Activated T-cell treated with anti-CD3 and anti-CD28 coated beads, Interleukin-2, amount 50 U/mL, for 72 hours (primary cell): ENCODE measurements at regions not wholly inside any gene's neighbourhood (a gene's known extent, or its start where the extent isn't known, plus 50 kb on each side); places are given as distances from the start of the nearest gene placed in this dataset.
"Not testable (repeated sequence)": the region's sequence is repeated elsewhere in the genome, so short reads cannot be mapped to it uniquely, and the experiment has no call there.

Experiments
- ATAC-seq, 2 donors: fragments of 150-1000 bp; cut with Tn5 transposase; replicated peaks in 1 of 2; 2 replicates each; pipeline ENCODE4 v1.10.0; 2021; ENCODE audit warnings: moderate library complexity in 2 of 2, mild to moderate bottlenecking in 1 of 2
- DNase-seq, 2 donors: peaks; one replicate each; pipeline ENCODE4 v3.0.0; 2021 to 2022; ENCODE audit warnings: mixed read lengths in 1 of 2
- H3K27ac Mint-ChIP-seq: one replicate; pipeline ENCODE4 v1.8.0; 2022; ENCODE audit warnings: mild to moderate bottlenecking, moderate library complexity, mixed read lengths
- H3K27me3 Mint-ChIP-seq: one replicate; pipeline ENCODE4 v1.8.0; 2022; ENCODE audit warnings: low read depth, mixed read lengths
- H3K36me3 Mint-ChIP-seq, 2 donors: one replicate each; pipeline ENCODE4 v1.8.0; 2022; ENCODE audit warnings: mixed read lengths in 2 of 2, mild to moderate bottlenecking in 1 of 2; ENCODE audit not compliant: insufficient read depth in 2 of 2
- H3K4me1 Mint-ChIP-seq: one replicate; pipeline ENCODE4 v1.8.0; 2022; ENCODE audit warnings: low read depth, mixed read lengths
- H3K4me3 Mint-ChIP-seq, 2 donors: one replicate each; pipeline ENCODE4 v1.8.0; 2022; ENCODE audit warnings: mild to moderate bottlenecking in 2 of 2, mixed read lengths in 2 of 2, moderate library complexity in 2 of 2
- H3K9me3 Mint-ChIP-seq, 2 donors: one replicate each; pipeline ENCODE4 v1.8.0; 2022; ENCODE audit warnings: mixed read lengths in 2 of 2

DNA sequence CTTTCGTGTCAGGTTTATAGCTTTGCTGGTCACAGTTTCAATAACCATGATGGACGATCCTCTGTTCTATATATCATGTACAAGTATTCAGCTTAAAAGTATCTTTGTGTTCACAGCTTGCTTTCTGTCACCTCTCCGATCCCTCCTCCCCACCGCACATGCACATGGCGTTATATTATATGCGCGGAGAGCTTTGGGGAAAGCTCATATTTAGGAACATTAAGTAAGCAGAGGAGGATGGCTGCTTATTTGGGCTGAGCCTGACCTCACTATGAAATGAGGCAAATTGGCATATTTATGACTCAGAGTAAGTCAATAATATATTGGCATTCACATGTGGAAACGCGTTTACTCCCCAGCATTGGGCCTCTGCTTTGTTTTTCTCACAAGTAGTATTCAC lies 360.5 kb downstream of the HLX start:
- no peak overlapping the region for H3K27ac Mint-ChIP-seq
- no peak overlapping the region for H3K4me3 Mint-ChIP-seq
- peaks cover 11% of the 10 kb centered on the region for H3K27me3 Mint-ChIP-seq
- ATAC-seq (no peak), DNase-seq (no peak)
- no peaks in the 10 kb centered on the region for H3K4me1 Mint-ChIP-seq
- H3K36me3 Mint-ChIP-seq, result no peaks in the 10 kb centered on the region
- H3K9me3 Mint-ChIP-seq, result peaks cover 0 to 3% of the 10 kb centered on the region in 2 donors

DNA sequence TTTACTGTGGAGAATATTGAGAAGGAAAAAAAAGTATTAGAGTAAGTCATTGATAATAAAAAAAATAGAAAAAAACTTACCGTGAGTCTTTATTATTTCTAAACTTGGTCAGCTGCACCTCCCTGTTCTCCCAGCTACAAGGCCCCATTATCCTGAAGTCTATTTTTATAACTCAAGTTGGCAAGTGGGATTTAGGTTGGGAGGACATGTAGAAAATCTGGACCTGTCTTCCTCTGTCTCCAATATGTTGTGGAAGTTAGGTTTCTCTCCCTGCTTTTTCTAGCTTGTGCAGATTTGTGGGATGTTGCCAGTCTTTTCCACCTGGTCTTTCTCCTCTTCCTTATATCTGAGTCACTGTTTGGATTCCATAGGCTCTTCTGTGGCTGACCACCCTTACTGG lies 361.4 kb downstream of the HLX start:
- DNase-seq (no peak), ATAC-seq (no peak)
- H3K9me3 Mint-ChIP-seq, result peaks cover 0 to 3% of the 10 kb centered on the region in 2 donors
- H3K27ac Mint-ChIP-seq, result no peak overlapping the region
- peaks cover 9% of the 10 kb centered on the region for H3K27me3 Mint-ChIP-seq
- no peaks in the 10 kb centered on the region for H3K36me3 Mint-ChIP-seq
- no peaks in the 10 kb centered on the region for H3K4me1 Mint-ChIP-seq
- no peak overlapping the region for H3K4me3 Mint-ChIP-seq

DNA sequence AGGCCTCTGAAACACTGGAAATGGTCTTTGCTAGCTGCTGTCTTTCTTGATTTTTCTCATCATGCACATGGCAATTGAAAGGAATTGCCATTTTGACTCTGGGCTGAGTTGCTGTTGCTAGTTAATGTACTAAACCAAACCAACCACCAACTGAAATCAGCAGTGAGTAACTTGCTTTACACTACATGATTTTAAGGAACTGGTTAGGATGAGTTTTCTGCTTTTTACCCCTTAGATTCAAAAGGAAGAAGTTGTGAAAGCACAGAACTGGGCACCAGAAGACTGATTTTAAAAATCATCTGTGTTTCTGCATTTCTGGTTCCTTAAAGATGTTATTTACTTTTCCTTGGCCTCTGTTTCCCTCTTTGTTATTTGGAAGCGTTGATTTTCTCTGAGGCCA lies 361.9 kb downstream of the HLX start:
- H3K4me3 Mint-ChIP-seq, result no peak overlapping the region
- no peak for DNase-seq
- H3K36me3 Mint-ChIP-seq, result no peaks in the 10 kb centered on the region
- peaks cover 0 to 3% of the 10 kb centered on the region in 2 donors for H3K9me3 Mint-ChIP-seq
- H3K4me1 Mint-ChIP-seq, result no peaks in the 10 kb centered on the region
- no peak overlapping the region for H3K27ac Mint-ChIP-seq
- no peak for ATAC-seq
- H3K27me3 Mint-ChIP-seq, result peaks cover 4% of the 10 kb centered on the region

DNA sequence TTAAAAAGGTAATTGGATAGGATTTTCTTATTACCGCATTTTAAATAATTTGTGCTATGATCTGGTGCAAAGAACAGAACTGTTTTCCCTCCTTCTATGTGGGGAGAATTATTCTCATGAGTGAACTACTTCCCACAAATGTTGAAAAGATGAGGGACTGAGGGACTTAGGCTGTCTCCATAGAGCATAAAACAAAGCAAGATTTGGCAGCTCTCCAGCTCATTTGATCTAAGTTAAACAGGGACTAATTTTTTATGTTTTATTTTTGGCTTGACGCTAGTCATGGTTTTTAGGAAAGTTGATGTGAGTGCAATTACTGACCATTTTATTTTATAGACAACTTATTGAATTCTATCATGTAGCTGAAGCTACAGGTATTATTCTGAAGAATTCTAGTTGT lies 362.3 kb downstream of the HLX start:
- no peak for ATAC-seq
- Mint-ChIP-seq H3K9me3 (peaks cover 0 to 3% of the 10 kb centered on the region in 2 donors), H3K4me1 (no peaks in the 10 kb centered on the region), H3K27ac (no peak overlapping the region), H3K27me3 (peaks cover 4% of the 10 kb centered on the region), H3K36me3 (no peaks in the 10 kb centered on the region), H3K4me3 (no peak overlapping the region)
- no peak for DNase-seq

DNA sequence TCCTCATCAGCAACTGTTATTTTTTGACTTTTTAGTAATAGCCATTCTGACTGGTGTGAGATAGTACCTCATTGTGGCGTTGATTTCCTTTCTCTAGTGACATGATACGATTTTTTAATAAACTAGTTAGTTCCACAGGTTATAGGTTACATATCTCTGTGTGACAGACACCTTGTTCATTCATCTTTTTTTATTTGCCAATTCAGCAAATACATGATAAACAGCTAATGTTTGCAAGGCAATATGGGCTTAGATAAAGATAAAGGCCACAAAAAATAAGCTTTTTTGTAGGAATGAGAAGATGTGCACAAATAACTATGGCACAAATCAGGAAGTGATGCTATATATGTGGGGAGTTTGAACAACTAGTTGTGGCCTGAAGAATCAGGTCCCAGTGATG lies 366.8 kb downstream of the HLX start:
- no peak for ATAC-seq
- H3K9me3 Mint-ChIP-seq, result no peaks in the 10 kb centered on the region
- no peak overlapping the region for H3K27ac Mint-ChIP-seq
- no peaks in the 10 kb centered on the region for H3K36me3 Mint-ChIP-seq
- no peak for DNase-seq
- H3K4me3 Mint-ChIP-seq, result no peak overlapping the region
- H3K4me1 Mint-ChIP-seq, result no peaks in the 10 kb centered on the region
- H3K27me3 Mint-ChIP-seq, result peaks cover under 1% of the 10 kb centered on the region

DNA sequence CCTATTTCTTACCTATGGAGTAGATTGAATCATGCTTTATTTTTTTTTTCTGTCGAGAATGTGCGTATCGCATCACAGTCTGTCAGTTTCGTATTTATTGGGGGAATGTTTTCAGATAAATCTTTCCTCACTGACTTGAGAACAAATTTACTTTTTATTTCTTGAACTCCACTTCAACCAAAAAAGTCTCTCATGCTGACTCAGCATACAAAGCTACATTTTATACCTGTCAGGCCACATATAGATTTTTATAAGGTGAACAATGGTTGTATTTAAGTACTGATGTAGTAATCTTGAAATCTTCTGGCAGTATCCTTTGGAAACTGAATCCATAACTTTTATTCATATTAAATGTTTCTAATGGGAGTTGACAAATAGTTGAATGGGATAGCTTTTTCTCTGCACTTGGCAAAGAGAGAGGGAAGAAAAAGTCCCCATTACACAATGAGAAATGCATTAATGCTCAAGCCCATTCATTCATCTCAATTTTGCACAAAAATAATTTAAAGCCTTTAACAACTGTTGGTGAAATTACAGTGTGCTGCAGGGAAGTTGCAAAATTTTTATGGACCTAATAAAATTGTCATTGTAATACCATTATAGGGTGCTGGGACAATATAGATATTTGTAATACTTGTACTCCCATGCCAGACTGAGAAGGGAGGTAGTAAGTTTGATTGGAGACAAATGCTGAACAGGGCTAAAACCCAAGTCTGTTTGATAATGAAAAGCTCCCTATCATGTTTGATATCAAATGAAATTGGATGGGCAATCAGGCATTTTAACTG lies 367.6 kb downstream of the HLX start:
- Mint-ChIP-seq H3K4me3 (no peak overlapping the region), H3K27me3 (no peaks in the 10 kb centered on the region)
- no peak for ATAC-seq

DNA sequence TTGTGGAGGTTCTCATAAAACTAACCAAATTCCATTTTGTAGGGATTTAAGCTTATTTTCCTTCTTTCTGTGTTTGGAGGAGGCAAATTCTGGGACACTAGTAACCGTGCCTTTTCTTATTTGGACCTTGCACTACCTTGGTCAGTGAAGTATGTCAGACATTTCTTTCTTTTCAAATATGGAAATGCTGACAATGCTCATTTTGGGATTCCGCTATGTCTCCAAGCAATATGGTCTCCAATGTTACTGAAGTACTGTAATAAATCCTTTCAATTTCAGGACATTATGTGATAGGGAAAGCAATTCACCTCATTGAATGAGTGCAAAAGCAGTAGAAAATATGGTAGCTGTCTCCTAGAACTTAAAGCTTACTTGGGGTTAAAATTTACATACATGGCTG lies 372.3 kb downstream of the HLX start:
- Mint-ChIP-seq H3K4me1 (no peaks in the 10 kb centered on the region), H3K4me3 (no peak overlapping the region), H3K36me3 (peaks cover 0 to 1% of the 10 kb centered on the region in 2 donors), H3K27ac (no peak overlapping the region), H3K27me3 (no peaks in the 10 kb centered on the region), H3K9me3 (peaks cover 0 to 3% of the 10 kb centered on the region in 2 donors)
- DNase-seq (no peak), ATAC-seq (no peak)

More for the DNA sequence above, 367.6 kb downstream of the HLX start:
- Mint-ChIP-seq H3K36me3 (no peaks in the 10 kb centered on the region), H3K27ac (no peak overlapping the region), H3K4me1 (no peaks in the 10 kb centered on the region), H3K9me3 (no peaks in the 10 kb centered on the region)
- no peak for DNase-seq

DNA sequence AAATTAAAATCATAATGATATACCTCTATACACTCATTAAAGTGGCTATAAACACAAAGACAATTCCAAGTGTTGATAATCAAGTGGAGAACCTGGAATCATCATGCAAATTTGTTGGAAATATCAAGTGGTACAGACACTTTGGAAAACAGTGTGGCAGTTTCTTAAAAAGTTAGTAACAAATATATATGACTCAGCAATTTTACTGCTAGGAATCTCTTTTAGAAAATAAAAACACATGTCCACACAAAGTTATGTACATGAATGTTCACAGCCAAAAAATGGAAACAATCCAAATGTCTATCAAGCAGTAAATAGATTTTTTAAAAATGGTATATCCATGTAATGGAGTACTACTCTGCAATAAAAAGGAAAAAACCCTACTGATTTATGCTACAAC lies 375.6 kb downstream of the HLX start:
- H3K27ac Mint-ChIP-seq, result no peak overlapping the region
- no peak overlapping the region for H3K4me3 Mint-ChIP-seq
- DNase-seq (no peak), ATAC-seq (no peak)
- peaks cover 7 to 8% of the 10 kb centered on the region in 2 donors for H3K9me3 Mint-ChIP-seq
- H3K27me3 Mint-ChIP-seq, result no peaks in the 10 kb centered on the region
- peaks cover 0 to 1% of the 10 kb centered on the region in 2 donors for H3K36me3 Mint-ChIP-seq
- no peaks in the 10 kb centered on the region for H3K4me1 Mint-ChIP-seq

DNA sequence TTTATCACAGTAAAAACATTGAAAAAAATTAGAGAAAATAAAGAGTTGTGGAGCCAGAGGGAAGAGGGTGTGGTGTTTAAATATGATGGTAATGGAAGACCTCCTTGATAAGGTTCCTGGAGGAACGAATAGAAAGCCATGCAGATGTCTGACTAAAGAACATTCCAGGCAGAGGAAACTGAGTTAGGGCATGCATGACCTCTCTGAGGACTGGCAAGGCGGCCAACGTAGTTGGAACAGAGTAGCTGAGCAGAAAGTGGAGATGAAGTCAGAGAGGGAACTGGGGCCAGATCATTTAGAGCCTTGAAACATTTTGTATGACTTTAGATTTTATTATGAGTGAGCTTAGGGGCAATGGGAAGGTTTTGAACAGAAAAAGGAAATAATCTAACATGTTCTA lies 377.5 kb downstream of the HLX start:
- Mint-ChIP-seq H3K27ac (no peak overlapping the region), H3K4me1 (no peaks in the 10 kb centered on the region), H3K36me3 (peaks cover 0 to 1% of the 10 kb centered on the region in 2 donors), H3K4me3 (no peak overlapping the region), H3K27me3 (no peaks in the 10 kb centered on the region), H3K9me3 (peaks cover 9 to 10% of the 10 kb centered on the region in 2 donors)
- DNase-seq (no peak), ATAC-seq (no peak)

DNA sequence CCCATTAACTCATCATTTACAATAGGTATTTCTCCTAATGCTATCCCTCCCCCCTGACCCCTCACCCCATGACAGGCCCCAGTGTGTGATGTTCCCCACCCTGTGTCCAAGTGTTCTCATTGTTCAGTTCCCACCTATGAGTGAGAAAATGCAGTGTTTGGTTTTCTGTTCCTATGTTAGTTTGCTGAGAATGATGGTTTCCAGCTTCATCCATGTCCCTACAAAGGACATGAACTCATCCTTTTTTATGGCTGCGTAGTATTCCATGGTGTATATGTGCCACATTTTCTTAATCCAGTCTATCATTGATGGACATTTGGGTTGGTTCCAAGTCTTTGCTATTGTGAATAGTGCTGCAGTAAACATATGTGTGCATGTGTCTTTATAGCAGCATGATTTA lies 378.3 kb downstream of the HLX start:
- not testable (repeated sequence) for H3K4me1 Mint-ChIP-seq, H3K27me3 Mint-ChIP-seq, H3K27ac Mint-ChIP-seq, H3K36me3 Mint-ChIP-seq, H3K4me3 Mint-ChIP-seq, DNase-seq, ATAC-seq
- peaks cover 9 to 10% of the 10 kb centered on the region in 2 donors for H3K9me3 Mint-ChIP-seq

DNA sequence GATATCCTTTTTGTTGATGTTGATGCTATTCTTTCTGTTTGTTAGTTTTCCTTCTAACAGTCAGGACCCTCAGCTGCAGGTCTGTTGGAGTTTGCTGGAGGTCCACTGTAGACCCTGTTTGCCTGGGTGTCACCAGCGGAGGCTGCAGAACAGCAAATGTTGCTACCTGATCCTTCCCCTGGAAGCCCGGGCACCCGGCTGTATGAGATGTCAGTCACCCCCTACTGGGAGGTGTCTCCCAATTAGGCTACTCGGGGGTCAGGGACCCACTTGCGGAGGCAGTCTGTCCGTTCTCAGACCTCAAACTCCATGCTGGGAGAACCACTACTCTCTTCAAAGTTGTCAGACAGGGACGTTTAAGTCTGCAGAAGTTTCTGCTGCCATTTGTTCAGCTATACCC lies 383.4 kb downstream of the HLX start:
- H3K27ac Mint-ChIP-seq, H3K27me3 Mint-ChIP-seq, H3K4me3 Mint-ChIP-seq, H3K4me1 Mint-ChIP-seq, DNase-seq, ATAC-seq, H3K36me3 Mint-ChIP-seq, H3K9me3 Mint-ChIP-seq: not testable (repeated sequence)

DNA sequence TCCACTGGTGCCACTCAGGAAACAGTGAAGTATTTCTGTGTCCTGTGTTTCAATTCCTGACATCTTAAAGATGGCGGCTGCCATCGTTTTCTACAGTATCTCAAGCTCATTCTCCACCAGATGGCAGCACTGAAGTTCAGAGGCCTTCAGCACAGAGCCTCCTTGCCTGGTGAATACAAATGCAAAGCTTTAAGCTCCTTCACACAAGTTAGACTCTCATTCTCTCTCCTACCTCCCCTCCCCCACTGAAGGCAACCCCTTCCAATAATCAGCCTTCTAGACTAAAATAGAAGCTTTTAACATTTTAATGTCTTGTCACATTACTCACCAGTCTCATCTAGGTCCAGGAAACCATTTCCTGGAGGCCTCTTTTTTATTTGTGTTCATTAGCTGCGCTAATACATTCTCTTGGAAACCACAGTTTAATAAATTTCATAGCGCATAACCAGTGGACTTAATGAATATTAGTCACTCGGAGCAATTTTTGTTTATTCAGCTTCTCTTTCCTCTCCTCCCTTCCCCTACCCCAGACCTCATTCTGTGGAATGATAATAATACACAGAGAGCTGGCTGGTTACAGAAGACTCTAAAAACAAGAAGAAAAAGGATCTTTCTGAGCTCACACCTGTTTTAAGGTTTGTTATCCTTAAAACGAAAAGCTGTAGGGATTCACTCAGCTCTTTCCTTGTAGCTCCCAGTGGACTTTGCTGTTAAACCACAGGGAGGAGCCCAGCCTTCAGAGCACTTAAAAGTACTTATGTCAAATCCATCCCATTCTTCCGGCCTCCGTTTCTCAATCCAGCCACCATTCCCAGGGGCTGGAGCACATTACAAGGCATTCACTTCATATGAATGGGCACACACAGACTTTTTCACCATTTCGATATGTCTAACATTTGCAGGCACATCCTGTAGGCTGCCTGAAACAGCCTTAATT lies 384.9 kb downstream of the HLX start:
- no peaks in the 10 kb centered on the region for H3K4me1 Mint-ChIP-seq
- no peak overlapping the region for H3K4me3 Mint-ChIP-seq
- H3K36me3 Mint-ChIP-seq, result no peaks in the 10 kb centered on the region
- no peak overlapping the region for H3K27ac Mint-ChIP-seq
- H3K27me3 Mint-ChIP-seq, result no peaks in the 10 kb centered on the region
- peaks cover 2% of the 10 kb centered on the region in 2 donors for H3K9me3 Mint-ChIP-seq
- DNase-seq, result peak; percentile 40 to 61
- peak; percentile 54 to 80 for ATAC-seq

DNA sequence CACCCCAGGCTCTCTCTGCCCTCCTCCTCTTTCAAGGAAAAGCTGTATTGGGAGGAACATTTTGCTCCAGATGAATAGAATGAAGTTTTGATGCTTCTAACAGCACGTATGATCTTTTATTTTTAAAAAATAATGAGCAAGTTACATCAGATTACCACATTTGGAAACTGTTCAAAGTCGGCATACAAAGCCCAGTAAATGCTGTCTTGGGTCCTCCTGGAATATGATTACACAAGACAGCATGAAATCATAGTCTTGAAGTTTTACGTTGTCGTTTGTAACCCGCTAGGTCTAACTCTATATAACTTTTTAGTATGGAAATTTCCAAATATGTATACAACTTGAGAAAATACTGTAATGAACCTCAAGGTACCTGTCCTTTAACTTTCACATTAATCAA lies 385.6 kb downstream of the HLX start:
- no peaks in the 10 kb centered on the region for H3K27me3 Mint-ChIP-seq
- H3K36me3 Mint-ChIP-seq, result no peaks in the 10 kb centered on the region
- no peak for DNase-seq
- no peaks in the 10 kb centered on the region for H3K4me1 Mint-ChIP-seq
- no peak overlapping the region for H3K27ac Mint-ChIP-seq
- H3K9me3 Mint-ChIP-seq, result peaks cover 2% of the 10 kb centered on the region in 2 donors
- no peak overlapping the region for H3K4me3 Mint-ChIP-seq
- ATAC-seq, result no peak
